NOMO-1 treated with DMSO at 0.1 percent for 48 hours (cell line): ENCODE measurements at regions not wholly inside any gene's neighbourhood (a gene's known extent, or its start where the extent isn't known, plus 50 kb on each side); places are given as distances from the start of the nearest gene placed in this dataset.
A peak's percentile ranks its signal among the peaks of the same experiment; 100 is the strongest.
"Not testable (repeated sequence)": the region's sequence is repeated elsewhere in the genome, so short reads cannot be mapped to it uniquely, and the experiment has no call there.

Experiments used
- DNase-seq: peaks from one replicate; lab custom pipeline; 2025; ENCODE audit not compliant: unreplicated experiment; lab: John Stamatoyannopoulos, UW

DNA sequence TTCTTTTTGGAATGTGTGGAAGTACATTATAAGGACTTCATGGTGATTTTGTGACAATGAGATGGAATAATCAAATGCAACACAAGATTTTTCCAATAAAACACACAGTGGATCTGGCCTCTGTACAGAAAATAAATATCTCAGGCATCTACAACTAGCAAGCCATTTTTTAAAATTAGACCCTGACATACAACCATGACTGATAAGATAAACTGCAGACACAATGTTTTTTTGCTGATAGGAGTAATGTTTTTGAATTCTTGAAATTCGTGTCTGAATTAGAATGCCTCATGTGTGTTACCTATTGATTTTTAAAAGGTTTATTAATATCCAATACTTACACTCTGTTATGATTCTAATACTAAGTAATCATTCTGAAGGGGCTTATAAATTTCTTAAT lies 328.1 kb downstream of the HGF start:
- no peak for DNase-seq

DNA sequence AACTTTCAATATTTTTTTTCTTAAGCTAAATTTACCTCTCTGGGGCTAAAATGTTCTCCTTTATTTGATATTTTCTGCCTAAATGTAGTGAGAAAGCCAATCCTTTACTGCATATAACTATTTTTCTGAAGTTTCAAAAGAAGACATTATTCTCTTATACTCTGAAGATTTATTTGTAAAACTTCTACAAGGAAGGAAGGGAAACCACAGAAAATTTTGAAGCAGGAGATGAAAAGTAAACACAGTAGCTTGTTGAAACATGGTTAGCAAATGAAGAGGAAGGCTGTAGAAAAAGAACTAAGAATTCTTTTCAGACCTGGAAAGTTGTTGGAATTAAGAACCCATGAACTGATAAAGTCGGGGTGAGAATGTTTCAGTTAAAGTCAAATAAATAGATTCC lies 330.3 kb downstream of the HGF start:
- no peak for DNase-seq

DNA sequence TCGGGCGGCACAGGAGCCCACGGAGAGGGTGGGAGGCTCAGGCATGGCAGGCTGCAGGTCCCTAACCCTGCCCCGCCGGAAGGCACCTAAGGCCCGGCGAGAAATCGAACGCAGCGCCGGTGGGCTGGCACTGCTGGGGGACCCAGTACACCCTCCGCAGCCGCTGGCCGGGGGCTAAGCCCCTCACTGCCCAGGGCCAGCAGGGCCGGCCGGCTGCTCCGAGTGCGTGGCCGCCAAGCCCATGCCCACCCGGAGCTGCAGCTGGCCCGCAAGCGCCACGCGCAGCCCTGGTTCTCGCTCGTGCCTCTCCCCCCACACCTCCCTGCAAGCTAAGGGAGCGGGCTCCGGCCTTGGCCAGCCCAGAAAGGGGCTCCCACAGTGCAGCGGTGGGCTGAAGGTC lies 332.7 kb downstream of the HGF start:
- not testable (repeated sequence) for DNase-seq

DNA sequence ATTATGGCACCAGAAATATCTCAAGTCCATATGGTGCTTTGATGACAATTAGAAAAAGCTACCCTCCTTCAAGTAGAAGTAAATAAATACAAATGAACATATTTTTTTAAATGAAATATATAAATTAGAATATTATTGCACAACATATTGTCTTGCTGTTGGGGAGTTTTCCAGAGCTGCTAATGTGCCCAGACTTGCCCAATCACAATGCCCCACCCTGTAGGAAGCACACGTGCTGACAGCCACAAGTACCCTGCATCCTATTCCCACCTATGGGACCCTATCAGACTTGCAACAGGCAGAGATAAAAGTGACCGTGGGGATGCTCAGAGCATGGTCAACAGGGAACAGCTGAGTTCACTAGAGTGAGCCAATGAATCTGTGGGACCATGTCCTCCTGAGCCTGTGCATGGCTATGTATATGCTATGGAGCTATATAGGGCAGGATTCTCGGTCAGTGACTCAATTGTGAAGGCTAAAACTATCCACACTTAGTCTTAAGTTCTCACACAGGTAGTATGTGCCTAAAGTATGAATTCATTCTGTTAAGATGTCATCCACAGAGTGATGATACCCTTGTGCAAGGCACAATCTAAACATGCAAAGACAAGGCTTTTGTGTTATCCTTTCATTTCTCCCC lies 336.0 kb downstream of the HGF start:
- no peak for DNase-seq

DNA sequence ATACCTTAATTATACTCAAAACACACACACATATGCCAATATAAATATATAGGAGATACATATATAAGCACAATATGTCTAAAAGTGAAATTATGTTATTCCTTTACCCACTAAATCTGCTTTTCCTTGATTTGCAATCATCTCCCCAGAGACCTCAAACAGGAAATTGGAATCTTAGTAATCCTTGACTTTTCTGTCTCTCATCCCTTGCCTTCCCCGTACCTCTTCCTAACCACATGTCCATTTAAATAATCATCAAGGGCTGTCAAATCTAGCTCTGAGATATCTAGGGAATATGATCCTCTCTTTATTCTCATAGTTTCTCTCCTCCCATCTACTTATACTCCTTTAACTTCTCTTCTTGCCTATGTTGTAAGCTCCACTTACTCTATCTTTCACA lies 336.6 kb downstream of the HGF start:
- DNase-seq, result no peak

DNA sequence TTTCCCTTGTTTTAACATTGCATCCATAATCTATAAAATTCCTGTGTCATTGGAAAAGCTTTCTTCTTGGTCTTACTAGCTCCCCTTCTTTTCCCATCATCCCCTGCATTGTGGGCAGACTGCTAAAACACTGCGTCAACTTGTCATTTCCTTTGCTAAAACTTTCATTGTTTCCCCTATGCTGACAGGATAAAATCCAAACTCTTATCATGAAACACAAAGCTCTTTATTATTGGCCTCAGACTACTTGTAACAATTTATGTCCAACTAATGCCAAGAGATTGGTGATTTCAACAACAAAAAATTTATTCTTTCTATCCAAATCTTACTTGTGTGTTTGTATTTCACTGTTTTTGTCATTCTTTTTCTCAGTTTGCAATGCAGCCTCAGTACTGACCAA lies 339.1 kb downstream of the HGF start:
- no peak for DNase-seq

DNA sequence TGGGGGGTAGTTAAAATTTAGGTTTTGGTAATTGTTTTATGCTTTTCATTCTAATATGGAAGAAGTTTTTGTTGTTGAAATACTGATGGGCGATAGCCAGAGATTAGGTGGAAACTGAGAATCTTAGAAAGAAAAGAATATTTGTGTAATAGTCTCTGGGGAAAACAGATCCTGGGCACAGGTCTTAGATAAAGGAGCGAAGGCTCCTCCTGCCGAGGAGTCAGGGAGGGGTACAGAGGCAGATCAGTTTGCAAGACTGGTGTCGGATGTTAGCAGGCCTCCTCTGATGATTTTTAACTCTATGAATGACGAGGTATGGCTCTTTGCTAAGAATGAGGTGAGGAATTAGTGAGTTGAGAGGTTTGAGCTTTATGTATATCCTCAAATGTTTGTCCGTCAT lies 339.7 kb downstream of the HGF start:
- no peak for DNase-seq

DNA sequence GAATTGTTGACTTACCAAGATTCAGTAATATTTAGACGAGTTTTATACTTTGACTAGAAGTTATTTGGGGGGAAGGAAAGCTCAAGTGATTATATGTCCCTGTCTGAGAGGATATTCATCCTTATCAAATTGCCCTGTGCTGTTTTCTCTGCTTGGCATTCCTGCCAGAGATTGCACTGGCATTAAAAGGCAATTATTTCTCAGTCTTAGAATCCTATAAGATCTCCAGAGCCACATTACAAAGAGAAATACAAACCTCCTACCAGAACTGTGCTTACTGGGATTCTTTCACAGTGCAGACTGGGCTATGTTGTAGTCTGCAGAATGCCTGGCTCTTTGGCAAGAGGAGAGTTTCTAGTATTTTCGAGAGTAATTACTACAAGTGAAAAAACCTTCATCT lies 342.4 kb downstream of the HGF start:
- DNase-seq, result no peak

DNA sequence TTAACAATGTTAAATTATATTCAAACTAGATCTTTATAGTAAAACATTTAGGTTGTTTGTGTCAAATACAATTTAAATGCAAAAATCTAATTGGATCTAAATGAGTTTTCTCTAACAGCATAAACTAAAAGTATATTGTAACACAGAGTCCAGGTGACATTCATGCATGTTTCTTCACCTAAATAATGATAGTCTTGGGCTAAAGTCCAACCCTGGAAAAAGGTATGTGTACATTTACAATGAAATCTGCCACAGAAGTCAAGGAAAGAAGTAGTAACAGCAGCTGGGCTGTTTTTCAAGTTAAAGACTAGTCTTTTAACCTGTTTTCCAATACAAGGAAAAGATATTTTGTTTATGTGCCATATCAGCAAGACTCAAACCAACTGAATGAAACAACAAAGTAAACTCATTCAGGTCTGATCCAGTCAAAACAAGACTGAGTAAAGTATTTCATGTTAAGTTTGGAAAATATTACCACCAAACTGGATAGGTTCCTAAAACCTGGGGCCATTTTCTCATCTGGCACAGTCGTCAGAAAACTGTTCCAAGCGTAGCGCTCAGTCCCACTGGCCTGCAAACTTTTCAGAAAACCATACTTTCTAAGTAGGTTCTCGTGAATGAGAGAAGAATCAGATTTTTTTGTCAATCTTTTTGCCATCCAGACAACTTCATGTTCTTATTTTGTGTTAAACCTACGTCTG lies 349.2 kb downstream of the HGF start:
- DNase-seq, result no peak

DNA sequence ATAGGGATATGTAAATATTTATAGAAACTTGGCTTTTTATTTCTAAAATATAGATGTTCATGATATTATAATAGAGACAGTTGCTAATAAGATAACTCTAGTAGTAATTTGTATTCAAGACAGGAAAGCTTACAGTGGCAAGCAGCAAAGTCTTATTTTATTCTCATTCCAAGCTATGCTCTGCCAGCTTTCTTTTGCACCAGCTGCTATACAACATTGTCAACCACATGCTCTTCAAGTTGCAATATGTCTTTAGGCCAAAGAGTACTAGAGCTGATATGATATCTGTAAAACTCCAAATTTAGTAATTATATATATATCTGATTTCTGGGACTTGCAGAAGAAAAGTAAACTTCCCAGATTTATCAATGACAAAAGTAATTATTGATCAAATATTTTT lies 350.1 kb downstream of the HGF start:
- no peak for DNase-seq

DNA sequence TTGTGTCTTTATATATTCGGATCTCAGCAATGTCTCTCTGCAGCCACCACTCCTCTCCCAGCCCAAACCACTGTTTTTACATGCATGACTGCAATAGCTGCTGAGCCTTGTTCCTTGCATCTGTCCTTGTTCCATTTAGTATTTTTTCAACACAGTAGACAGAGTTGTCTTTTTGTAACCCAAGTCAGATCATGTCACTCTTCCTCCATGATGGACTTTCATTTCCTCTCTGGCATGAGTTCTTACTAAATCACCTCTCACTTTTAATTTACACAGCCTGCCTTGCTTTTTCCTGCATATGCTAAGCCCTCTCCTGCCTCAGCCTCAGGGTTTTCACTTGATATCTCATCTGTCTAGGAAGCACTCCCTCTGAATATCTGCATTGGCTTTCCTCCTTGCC lies 353.2 kb downstream of the HGF start:
- peak; percentile 79 for DNase-seq

DNA sequence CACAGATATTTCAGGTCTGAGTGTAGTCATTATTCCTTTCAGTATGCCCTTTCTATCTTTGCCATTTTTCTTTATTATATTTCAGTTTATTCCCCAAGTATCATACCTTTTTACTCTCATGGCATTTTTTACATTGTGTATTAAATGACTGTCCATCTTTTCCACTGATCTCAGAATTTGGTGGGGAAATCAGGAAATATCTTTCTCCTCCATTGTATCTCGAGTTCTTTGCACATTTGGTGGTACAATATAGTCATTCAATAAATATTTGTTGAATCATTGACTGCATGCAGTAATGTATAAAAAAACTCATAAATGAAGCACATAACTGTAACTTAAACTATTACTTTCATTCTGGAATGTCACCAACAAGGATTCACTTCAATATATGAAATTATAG lies 354.7 kb downstream of the HGF start:
- no peak for DNase-seq

DNA sequence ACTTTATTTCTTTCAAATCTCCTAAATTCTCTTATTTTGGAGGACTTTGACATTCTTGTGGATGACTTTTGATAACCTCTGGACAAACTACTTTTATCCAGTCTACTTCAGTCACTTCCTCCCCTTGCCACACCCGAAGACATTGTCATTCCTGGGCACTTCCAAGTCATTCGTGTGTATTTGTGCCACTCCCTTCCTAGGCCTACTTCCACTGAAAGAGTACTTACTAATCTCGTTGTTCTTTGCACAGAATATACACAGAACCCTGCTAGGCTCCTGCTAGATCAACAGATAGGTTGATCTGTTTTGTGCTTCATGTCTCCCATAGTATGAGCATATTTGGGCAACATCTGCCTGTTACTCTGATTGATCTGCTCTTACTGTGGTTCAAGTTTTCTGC lies 355.4 kb downstream of the HGF start:
- no peak for DNase-seq

DNA sequence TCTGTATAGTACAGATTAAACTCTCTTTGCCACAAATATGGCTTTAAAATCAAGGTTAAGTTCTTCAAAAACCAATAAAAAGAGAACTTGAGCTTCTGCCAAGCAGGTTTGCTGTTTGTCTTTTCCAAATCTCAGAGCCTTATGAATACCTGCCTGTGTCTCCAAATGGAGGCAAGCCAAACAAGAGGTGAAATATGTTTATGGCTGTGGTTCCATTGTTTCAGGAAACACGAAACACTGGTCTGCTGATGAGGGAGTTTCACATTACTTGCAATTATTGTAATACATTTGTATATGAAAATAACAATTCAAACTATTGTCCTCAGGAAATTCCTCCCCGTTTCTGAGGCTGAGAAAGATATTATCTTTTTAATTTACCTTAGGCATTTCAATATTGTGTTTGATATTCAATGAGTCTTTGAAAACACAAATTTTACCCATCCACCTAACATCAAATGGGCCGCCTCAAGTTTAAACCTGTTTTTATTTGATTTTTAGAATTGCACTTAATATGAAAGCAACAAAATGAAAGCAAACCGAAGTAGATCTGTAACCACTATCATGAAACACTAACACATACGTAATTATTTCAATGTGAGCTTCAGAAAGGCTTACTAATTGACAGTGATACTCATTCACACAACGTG lies 359.3 kb downstream of the HGF start:
- no peak for DNase-seq

DNA sequence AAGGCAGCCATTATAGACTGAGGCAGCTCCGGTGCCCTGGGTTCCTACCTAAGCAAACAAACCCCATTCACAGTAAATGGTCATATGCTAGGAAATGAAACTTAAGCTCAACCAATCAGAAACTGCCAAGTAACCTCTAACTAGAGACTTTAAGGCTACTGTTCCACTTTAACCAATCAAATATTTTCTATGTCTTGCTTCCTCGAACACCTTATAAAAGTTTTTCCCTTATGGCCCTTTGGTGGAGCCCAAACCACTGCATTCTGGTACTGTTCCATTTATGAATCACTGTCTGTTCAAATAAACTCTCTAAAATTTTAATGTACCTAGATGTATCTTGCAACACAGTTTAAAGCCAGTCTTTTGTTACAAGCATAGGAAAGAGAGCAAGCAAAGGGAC lies 361.1 kb downstream of the HGF start:
- no peak for DNase-seq

DNA sequence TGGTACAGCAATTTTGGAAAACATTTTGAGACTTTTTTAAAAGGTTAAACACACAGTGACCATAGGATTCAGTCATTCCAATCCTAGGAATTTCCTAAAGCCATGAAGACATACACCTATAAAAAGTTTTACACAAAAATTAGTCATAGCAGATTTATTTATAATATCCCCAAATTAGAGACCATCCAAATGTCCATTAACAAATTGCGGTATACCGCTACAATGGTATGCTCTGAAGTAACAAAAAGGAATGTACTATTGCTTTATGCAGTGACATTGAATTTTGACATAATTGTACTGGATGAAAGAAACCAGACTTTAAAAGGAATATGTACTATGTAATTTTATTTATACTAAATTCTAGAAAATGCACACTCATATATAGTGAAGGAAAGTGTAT lies 362.8 kb downstream of the HGF start:
- DNase-seq, result no peak

DNA sequence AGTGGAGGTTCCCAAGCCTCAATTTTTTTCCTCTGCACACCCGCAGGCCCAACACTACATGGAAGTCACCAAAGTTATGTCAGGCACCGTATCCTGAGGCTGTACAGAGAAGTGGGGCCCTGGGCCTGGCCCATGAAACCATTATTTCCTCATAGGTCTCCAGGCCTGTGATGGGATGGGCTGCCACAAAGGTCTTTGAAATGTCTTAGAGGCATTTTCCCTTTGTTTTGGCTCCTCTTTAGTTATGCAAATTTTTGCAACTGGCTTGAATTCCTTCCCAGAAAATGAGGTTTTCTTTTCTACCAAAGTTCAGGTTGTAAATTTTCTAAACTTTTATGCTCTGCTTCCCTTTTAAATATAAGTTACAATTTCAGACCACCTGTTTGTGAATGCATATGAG lies 365.2 kb downstream of the HGF start:
- DNase-seq, result no peak

DNA sequence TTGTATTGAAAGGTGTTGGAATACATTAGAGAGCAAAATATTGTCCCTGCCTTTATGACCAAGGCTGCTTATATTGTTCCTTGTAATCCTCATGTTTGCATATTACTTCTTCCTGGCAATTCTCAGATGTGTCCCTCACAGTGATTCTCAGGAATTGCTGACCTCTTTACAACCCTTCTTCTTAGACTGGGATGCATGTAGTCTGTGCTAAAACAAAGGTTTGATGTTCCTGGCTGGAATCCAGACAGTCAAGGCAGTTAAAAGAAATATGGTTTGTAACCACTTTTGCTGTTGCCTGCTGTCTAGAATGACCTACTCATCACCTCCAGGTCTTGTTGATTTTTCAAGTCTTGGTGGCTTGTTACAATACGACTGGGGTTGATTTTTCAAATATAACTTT lies 367.6 kb downstream of the HGF start:
- no peak for DNase-seq

DNA sequence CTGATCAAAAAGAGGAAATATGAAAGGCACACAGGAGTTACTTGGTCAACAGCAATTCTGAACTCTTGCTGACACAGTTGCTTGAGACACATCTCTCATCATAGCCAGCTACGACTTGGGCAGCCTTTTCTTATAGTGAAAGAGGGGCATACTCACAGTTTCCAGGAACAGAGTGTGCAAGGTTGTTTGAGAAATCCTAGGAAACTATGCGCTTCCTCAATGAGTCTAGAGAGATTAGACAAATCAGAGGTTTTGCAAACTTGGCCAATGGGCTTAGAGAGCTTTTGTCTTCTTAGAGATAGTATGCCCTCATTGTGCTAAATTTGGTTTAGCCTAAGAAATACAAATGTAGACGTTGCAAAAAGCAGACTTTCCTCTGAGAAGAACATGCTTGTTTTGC lies 370.4 kb downstream of the HGF start:
- no peak for DNase-seq

DNA sequence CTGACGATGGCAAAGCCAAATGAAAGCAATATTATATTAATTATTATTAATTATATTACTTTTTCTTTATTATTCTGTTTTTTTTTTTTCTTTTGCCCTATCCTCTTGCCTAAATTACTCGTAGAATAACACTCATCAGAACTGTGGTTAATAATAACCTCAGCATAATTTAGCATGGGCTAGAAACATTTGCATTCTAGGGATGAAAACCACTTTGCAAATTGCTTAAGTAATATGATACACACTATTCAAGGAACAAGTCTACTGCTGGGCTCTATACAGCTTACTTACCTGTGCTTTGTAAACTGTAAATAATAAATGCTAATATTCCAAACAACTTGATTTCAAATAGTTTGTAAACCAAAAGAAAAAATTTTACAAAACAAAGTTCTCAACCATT lies 375.8 kb downstream of the HGF start:
- DNase-seq, result no peak

DNA sequence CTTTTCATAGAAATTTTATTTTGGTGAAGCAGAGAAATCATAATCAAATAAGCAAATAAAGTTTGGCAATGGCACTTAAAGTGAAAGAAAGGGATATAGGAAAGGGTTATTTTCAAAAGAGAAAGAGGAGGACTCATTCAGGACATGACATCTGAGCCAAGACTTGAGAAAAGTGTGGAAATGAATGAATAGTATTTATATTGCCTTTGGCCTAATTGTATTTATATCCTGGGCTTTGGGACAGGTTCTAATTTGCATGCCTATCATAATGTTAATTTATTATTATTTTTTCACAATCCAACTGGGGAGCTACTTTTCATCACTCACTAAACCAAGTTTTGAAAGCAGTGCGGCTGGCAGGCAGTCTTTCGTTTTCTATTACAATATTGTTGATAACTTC lies 376.8 kb downstream of the HGF start:
- no peak for DNase-seq

DNA sequence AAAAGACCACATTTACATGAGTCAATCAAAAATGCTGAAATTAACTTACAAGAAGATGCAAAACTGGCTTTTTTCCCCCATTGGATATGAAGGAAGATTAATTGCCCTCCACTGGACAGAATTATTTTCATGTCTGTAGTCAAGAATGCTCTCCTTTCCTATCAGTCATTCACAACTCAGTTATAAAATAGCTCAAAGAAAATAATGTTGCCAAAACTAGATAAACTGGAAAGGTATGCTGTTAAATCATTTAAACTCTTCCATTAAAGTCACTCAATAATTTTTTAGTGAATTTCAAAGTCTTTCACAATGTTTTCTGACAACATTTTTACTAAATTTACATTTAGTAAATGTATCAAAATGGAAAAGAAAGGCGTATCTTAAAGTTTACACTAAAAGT lies 384.5 kb downstream of the HGF start:
- no peak for DNase-seq

DNA sequence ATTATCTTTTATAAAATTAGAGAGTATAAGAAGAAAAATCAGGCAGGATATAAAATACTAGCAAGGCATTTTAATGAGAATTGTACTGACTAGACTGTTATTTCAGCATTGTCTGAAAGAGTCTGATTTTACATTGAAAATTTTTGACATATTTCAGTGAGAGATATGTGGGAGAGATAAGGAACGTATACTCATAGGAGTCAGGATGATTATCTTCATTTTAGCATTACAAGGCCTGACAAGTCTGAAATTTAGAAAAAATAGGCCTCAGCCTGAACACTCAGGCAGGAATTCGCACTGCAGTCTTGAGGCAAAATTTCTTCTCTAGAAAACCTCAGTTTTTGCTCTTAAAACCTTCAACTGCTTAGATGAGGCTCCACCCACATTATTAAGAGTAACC lies 386.0 kb downstream of the HGF start:
- DNase-seq, result no peak
